ENCODE measurements at regions not wholly inside any gene's neighbourhood (a gene's known extent, or its start where the extent isn't known, plus 50 kb on each side); places are given as distances from the start of the nearest gene placed in this dataset.

DNA sequence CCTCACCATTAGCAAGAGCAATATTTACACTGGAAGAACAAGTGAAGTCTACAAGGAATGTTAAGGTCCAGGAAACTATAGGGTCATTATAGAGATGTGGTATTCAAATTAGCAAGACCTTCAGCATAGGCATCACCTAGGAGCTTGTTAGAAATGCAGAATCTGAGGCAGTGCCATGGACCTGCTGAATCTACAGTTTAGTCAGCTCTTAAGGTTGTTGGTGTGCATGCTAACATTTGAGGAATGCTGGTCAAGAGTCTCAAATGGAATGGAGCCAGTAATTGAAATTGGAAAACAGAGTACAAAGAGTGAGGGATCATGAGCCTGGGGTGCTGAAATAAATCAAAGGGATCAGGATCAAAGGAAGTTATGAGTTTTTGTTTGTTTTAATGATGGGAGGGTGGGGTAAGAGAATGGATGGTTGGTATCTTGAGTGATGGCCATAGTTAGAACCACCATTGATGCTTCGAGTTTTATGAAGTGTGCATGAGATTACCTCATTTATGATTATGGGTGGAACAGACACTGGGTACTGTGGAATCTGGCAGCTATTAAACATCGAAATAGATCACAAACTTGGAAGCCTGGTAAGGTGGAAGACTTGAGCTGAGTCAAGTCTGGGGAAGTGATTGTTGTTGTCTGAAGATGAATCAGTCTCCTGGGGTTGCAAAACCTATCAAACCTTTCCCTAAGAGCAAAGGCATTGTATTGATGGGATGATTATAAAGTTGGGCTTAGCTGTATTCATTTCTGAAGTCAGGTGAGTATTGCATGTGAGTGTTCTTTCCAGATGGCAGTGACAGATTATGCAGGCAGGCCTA is 323.3 kb upstream of the E2F7 start:
- Histone ChIP-seq H3K27ac (ENCODE audit: low read length) (no peak overlapping the region), H3K4me3 (ENCODE audit: low read length) (no peak overlapping the region), H3K9me3 (ENCODE audit: control insufficient read depth, insufficient read depth, low read length) (no peaks in the 10 kb centered on the region), H3K4me1 (ENCODE audit: control insufficient read depth, insufficient read depth, low read length) (no peaks in the 10 kb centered on the region), H3K36me3 (ENCODE audit: control insufficient read depth, insufficient read depth, low read length) (no peaks in the 10 kb centered on the region), H3K27me3 (ENCODE audit: control insufficient read depth, insufficient read depth, low read length) (no peaks in the 10 kb centered on the region)
- no CpG with 5 or more reads among the region's 2 CpGs for WGBS (ENCODE audit: insufficient coverage, insufficient read length)
- no peak for DNase-seq (ENCODE audit: low read depth, low spot score)

DNA sequence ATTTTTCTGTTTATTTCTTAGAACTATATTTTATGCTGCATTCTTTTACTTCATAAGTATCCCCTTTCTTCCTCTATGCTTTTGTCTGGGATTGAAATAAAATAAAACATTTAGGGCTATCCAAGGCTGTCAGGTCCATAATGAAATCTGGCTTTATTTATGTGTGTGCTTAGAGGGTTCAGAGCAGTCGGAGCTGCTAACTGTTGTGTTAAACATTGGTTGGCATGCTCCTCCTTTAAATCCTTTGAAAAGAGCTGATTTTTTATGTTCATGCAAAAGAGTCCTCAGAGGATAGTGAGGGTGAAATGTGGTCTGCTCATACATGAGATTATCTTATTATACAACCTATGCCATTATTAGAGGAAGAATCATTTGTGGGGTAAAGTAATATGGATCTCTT is 322.3 kb upstream of the E2F7 start:
- no peak for DNase-seq (ENCODE audit: low read depth, low spot score)
- H3K27ac ChIP-seq (ENCODE audit: low read length): no peak overlapping the region
- no peak overlapping the region for H3K4me3 ChIP-seq (ENCODE audit: low read length)
- no peaks in the 10 kb centered on the region for H3K4me1 ChIP-seq (ENCODE audit: control insufficient read depth, insufficient read depth, low read length)
- no peaks in the 10 kb centered on the region for H3K9me3 ChIP-seq (ENCODE audit: control insufficient read depth, insufficient read depth, low read length)
- H3K27me3 ChIP-seq (ENCODE audit: control insufficient read depth, insufficient read depth, low read length): no peaks in the 10 kb centered on the region
- H3K36me3 ChIP-seq (ENCODE audit: control insufficient read depth, insufficient read depth, low read length): no peaks in the 10 kb centered on the region
- WGBS (ENCODE audit: insufficient coverage, insufficient read length): no CpG with 5 or more reads among the region's 1 CpG

DNA sequence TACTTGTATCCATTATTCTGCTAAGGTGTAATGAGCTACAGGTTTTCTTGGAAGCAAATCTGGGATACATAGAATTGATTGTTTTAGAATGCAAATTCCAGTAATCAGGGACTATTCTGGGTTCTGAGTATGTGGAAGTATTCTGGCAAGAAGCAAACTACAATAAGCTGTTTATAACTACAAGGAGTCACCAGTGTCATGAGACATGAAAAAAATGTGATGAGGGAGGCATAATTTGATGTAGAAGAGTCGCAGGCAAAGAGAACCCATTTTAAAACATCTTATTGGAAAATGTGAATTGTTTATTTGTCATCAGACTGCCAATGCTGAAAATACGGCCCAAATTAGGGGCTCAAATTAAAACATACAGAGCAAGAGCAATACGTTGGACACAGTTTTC is 321.8 kb upstream of the E2F7 start:
- no peak for DNase-seq (ENCODE audit: low read depth, low spot score)
- no CpG with 5 or more reads among the region's 3 CpGs for WGBS (ENCODE audit: insufficient coverage, insufficient read length)
- Histone ChIP-seq H3K27me3 (ENCODE audit: control insufficient read depth, insufficient read depth, low read length) (no peaks in the 10 kb centered on the region), H3K4me1 (ENCODE audit: control insufficient read depth, insufficient read depth, low read length) (no peaks in the 10 kb centered on the region), H3K36me3 (ENCODE audit: control insufficient read depth, insufficient read depth, low read length) (no peaks in the 10 kb centered on the region), H3K9me3 (ENCODE audit: control insufficient read depth, insufficient read depth, low read length) (no peaks in the 10 kb centered on the region), H3K4me3 (ENCODE audit: low read length) (no peak overlapping the region), H3K27ac (ENCODE audit: low read length) (no peak overlapping the region)

DNA sequence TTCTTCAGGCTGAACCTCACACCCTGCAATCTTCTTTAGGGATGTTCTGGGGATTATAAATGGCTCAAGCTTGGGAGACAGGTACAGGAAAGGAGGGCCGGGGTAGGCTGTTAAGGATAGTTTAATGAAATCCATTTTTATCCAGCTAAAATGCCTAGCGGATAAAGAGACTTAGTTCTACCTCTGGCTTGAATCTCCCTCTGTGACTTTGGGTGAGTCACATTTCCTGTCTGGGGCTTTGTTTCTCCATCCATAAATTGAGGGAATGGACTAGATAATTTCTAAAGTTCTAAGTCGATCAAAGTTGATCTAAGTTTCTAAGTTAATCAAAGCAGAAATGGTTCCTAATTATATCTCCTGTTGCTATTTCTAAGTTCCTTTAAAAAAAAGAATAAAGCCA is 319.6 kb upstream of the E2F7 start:
- DNase-seq (ENCODE audit: low read depth, low spot score): no peak
- WGBS (ENCODE audit: insufficient coverage, insufficient read length): no CpG with 5 or more reads among the region's 3 CpGs

DNA sequence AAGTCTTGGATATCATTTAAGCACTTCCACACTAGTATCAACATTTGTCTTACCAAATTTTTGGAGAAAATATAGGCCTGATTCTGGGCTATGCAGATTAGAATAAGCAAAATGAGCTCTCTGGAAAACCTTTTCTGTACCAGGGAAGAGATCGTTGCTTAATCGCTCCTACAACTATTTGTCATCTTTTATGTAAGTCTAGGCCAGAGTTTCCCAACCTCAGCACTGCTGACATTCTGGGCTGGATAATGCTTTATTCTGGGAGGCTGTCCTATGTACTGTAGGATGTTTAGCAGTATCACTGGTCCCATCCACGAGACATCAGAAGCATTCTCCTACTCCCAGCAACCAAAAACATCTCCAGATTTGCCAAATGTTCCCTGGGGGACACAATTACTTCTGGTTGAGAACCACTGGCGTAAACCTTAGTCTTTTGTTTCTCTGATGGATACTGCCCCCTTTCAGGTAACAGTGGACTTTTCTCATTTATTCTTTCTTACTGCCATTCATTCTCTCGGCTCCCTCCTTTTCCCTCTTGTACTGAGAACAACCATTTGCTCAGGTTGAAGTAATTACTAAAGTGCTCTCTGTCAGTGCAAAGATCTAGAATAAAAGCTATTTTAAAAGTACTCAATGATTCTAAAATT is 316.9 kb upstream of the E2F7 start:
- no peaks in the 10 kb centered on the region for H3K36me3 ChIP-seq (ENCODE audit: control insufficient read depth, insufficient read depth, low read length)
- DNase-seq (ENCODE audit: low read depth, low spot score): no peak
- no peak overlapping the region for H3K27ac ChIP-seq (ENCODE audit: low read length)
- no peak overlapping the region for H3K4me3 ChIP-seq (ENCODE audit: low read length)
- no peaks in the 10 kb centered on the region for H3K9me3 ChIP-seq (ENCODE audit: control insufficient read depth, insufficient read depth, low read length)
- no peaks in the 10 kb centered on the region for H3K27me3 ChIP-seq (ENCODE audit: control insufficient read depth, insufficient read depth, low read length)
- H3K4me1 ChIP-seq (ENCODE audit: control insufficient read depth, insufficient read depth, low read length): no peaks in the 10 kb centered on the region
- no CpG with 5 or more reads among the region's 5 CpGs for WGBS (ENCODE audit: insufficient coverage, insufficient read length)

More for the DNA sequence above, 319.6 kb upstream of the E2F7 start:
- Histone ChIP-seq H3K9me3 (ENCODE audit: control insufficient read depth, insufficient read depth, low read length) (no peaks in the 10 kb centered on the region), H3K27me3 (ENCODE audit: control insufficient read depth, insufficient read depth, low read length) (no peaks in the 10 kb centered on the region), H3K36me3 (ENCODE audit: control insufficient read depth, insufficient read depth, low read length) (no peaks in the 10 kb centered on the region), H3K4me3 (ENCODE audit: low read length) (no peak overlapping the region), H3K27ac (ENCODE audit: low read length) (no peak overlapping the region), H3K4me1 (ENCODE audit: control insufficient read depth, insufficient read depth, low read length) (no peaks in the 10 kb centered on the region)

DNA sequence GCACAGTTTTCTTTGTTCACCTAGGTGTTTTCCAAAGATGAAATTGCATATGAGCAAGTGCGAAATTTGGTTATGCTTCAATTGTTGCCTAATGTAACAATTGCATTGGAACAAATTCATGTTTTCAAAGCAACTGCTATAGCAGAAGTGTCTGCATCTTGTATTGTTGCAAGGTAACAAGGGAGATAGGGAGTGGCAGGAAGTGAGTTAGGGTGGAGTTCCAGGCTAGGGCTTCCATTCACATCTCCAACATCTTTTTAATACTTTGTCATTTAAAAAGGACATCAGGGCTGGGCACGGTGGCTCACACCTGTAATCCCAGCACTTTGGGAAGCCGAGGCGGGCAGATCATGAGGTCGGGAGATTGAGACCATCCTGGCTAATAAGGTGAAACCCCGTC is 312.3 kb upstream of the E2F7 start:
- DNase-seq (ENCODE audit: low read depth, low spot score): no peak
- no CpG with 5 or more reads among the region's 6 CpGs for WGBS (ENCODE audit: insufficient coverage, insufficient read length)
- Histone ChIP-seq H3K9me3 (ENCODE audit: control insufficient read depth, insufficient read depth, low read length) (no peaks in the 10 kb centered on the region), H3K36me3 (ENCODE audit: control insufficient read depth, insufficient read depth, low read length) (no peaks in the 10 kb centered on the region), H3K27ac (ENCODE audit: low read length) (no peak overlapping the region), H3K27me3 (ENCODE audit: control insufficient read depth, insufficient read depth, low read length) (no peaks in the 10 kb centered on the region), H3K4me3 (ENCODE audit: low read length) (no peak overlapping the region), H3K4me1 (ENCODE audit: control insufficient read depth, insufficient read depth, low read length) (no peaks in the 10 kb centered on the region)

DNA sequence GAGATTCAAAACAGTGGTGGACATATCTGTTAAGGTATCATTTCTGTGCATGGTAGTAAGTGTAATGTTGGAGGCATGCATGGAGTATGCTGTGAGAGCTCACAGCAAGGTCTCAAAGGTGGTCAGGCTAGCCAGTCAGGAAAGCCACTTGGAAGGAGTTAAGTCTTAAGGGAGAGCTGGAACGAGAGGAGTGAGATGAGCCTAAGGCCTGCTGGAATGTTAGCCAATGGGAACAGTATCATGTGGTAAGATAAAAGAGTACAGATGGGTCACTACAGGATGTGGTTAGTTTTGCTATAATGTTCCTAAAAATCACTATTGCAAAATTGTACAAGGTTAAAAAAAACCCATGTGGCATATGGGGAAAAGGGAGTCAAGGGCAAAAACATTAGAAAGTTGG is 311.7 kb upstream of the E2F7 start:
- no CpG with 5 or more reads among the region's 1 CpG for WGBS (ENCODE audit: insufficient coverage, insufficient read length)

DNA sequence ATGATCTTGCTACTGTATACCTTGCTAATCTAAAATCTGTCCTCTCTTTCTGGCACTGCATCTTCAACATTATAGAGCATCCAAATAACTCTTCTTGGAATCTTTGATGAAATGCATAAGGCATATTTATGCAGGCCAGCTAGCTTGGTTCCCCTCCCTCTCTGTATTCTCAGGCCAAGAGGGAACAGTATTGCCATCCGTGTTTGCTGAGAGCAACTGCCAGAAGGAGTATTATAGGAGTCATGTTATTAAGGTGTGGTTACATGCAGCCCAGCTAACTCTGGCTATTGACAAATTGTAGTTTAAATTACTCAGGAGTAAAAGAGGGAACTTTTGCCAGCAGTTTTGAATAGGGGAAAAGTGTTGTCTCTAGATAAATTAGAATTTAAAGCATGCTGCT is 309.3 kb upstream of the E2F7 start:
- H3K27me3 ChIP-seq (ENCODE audit: control insufficient read depth, insufficient read depth, low read length): no peaks in the 10 kb centered on the region
- no peaks in the 10 kb centered on the region for H3K9me3 ChIP-seq (ENCODE audit: control insufficient read depth, insufficient read depth, low read length)
- WGBS (ENCODE audit: insufficient coverage, insufficient read length): no CpG with 5 or more reads among the region's 1 CpG
- H3K4me3 ChIP-seq (ENCODE audit: low read length): no peak overlapping the region
- no peak for DNase-seq (ENCODE audit: low read depth, low spot score)
- H3K4me1 ChIP-seq (ENCODE audit: control insufficient read depth, insufficient read depth, low read length): no peaks in the 10 kb centered on the region
- no peak overlapping the region for H3K27ac ChIP-seq (ENCODE audit: low read length)
- H3K36me3 ChIP-seq (ENCODE audit: control insufficient read depth, insufficient read depth, low read length): no peaks in the 10 kb centered on the region

More for the DNA sequence above, 311.7 kb upstream of the E2F7 start:
- Histone ChIP-seq H3K27me3 (ENCODE audit: control insufficient read depth, insufficient read depth, low read length) (no peaks in the 10 kb centered on the region), H3K4me1 (ENCODE audit: control insufficient read depth, insufficient read depth, low read length) (no peaks in the 10 kb centered on the region), H3K9me3 (ENCODE audit: control insufficient read depth, insufficient read depth, low read length) (no peaks in the 10 kb centered on the region), H3K36me3 (ENCODE audit: control insufficient read depth, insufficient read depth, low read length) (no peaks in the 10 kb centered on the region), H3K27ac (ENCODE audit: low read length) (no peak overlapping the region), H3K4me3 (ENCODE audit: low read length) (no peak overlapping the region)
- DNase-seq (ENCODE audit: low read depth, low spot score): no peak

DNA sequence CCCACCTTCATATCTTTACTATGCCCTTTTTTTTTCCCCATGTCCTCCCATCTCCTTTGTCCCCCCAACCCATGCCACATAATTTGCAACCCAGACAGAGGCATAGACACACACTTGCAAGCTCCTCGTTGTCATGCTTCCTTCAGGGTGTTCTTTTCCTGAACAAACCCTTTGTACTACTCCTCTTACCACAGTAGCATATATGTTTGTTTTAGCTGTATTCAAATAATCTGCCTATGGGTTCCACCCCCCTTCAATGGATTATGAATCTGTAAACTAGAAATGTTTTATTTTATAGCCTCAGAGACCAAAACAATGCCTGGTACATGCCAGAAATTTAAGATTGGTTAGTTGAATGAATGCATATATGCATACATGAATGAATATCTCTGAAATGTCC is 307.1 kb upstream of the E2F7 start:
- Histone ChIP-seq H3K27me3 (ENCODE audit: control insufficient read depth, insufficient read depth, low read length) (no peaks in the 10 kb centered on the region), H3K27ac (ENCODE audit: low read length) (no peak overlapping the region), H3K36me3 (ENCODE audit: control insufficient read depth, insufficient read depth, low read length) (no peaks in the 10 kb centered on the region), H3K9me3 (ENCODE audit: control insufficient read depth, insufficient read depth, low read length) (no peaks in the 10 kb centered on the region), H3K4me1 (ENCODE audit: control insufficient read depth, insufficient read depth, low read length) (no peaks in the 10 kb centered on the region), H3K4me3 (ENCODE audit: low read length) (no peak overlapping the region)
- no CpG with 5 or more reads among the region's 1 CpG for WGBS (ENCODE audit: insufficient coverage, insufficient read length)
- DNase-seq (ENCODE audit: low read depth, low spot score): no peak

DNA sequence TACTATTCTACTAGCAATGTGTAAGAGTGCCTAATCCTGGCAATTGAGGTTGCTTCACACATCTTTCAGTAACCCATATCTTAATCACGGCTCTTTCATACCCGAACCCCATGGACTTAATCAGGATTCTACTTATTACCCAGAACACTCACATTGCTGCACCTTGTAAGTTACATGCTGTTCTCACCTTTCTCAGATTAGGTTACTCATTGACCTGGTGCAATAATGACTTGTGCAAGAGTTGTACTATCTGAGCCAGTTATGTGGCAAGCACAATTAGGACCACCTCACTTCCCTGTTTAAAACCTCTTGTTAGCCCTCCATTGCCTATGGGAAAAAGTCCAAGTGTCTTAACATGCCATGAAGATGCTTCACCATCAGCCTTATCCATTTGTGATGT is 306.7 kb upstream of the E2F7 start:
- no CpG with 5 or more reads among the region's 2 CpGs for WGBS (ENCODE audit: insufficient coverage, insufficient read length)

DNA sequence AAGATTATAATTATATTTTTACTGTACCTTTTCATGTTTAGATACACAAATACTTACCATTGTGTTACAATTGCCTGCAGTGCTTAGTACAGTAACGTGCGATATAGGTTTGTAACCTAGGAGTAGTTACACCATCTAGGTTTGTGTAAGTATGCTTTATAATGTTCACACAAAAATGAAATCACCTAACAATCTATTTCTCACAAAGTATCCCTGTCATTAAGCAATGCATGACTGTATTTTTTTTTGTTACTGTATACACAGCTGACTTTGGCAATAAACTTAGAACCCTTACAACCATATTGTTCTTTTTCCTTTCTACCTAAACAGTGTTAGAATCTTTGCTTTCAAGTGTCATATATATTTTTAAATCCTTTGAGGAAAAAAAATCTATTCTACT is 303.0 kb upstream of the E2F7 start:
- Histone ChIP-seq H3K27ac (ENCODE audit: low read length) (no peak overlapping the region), H3K36me3 (ENCODE audit: control insufficient read depth, insufficient read depth, low read length) (no peaks in the 10 kb centered on the region), H3K9me3 (ENCODE audit: control insufficient read depth, insufficient read depth, low read length) (no peaks in the 10 kb centered on the region), H3K4me3 (ENCODE audit: low read length) (no peak overlapping the region), H3K4me1 (ENCODE audit: control insufficient read depth, insufficient read depth, low read length) (no peaks in the 10 kb centered on the region), H3K27me3 (ENCODE audit: control insufficient read depth, insufficient read depth, low read length) (no peaks in the 10 kb centered on the region)
- DNase-seq (ENCODE audit: low read depth, low spot score): no peak
- WGBS (ENCODE audit: insufficient coverage, insufficient read length): no CpG with 5 or more reads among the region's 2 CpGs

More for the DNA sequence above, 306.7 kb upstream of the E2F7 start:
- Histone ChIP-seq H3K27me3 (ENCODE audit: control insufficient read depth, insufficient read depth, low read length) (no peaks in the 10 kb centered on the region), H3K9me3 (ENCODE audit: control insufficient read depth, insufficient read depth, low read length) (no peaks in the 10 kb centered on the region), H3K27ac (ENCODE audit: low read length) (no peak overlapping the region), H3K4me3 (ENCODE audit: low read length) (no peak overlapping the region), H3K4me1 (ENCODE audit: control insufficient read depth, insufficient read depth, low read length) (no peaks in the 10 kb centered on the region), H3K36me3 (ENCODE audit: control insufficient read depth, insufficient read depth, low read length) (no peaks in the 10 kb centered on the region)
- DNase-seq (ENCODE audit: low read depth, low spot score): no peak
